ENCODE measurements at regions not wholly inside any gene's neighbourhood (a gene's known extent, or its start where the extent isn't known, plus 50 kb on each side); places are given as distances from the start of the nearest gene placed in this dataset.

GRCh38 chr16:66008136-66008535 lies 358.4 kb upstream of the CDH5 start:
- no peak overlapping the region for H3K4me3 ChIP-seq (replicated peaks; ENCODE audit: low read depth, low read length)
- DNase-seq (ENCODE audit: extremely low read depth, low read depth) = no peak
- no peak for TF ChIP-seq CTCF (IDR thresholded peaks at IDR 0.05; ENCODE audit: low read depth, low read length, missing control alignments)

- DNase-seq (ENCODE audit: extremely low read depth, low read depth) = no peak
- H3K4me3 ChIP-seq (replicated peaks; ENCODE audit: low read depth, low read length) = no peak overlapping the region
- TF ChIP-seq CTCF (IDR thresholded peaks at IDR 0.05; ENCODE audit: low read depth, low read length, missing control alignments) = no peak
Measured at GRCh38 chr16:66007717-66008116, 358.8 kb upstream of the CDH5 start.

GRCh38 chr16:66006485-66006884 lies 360.0 kb upstream of the CDH5 start:
- TF ChIP-seq CTCF (IDR thresholded peaks at IDR 0.05; ENCODE audit: low read depth, low read length, missing control alignments) = no peak
- no peak for DNase-seq (ENCODE audit: extremely low read depth, low read depth)
- no peak overlapping the region for H3K4me3 ChIP-seq (replicated peaks; ENCODE audit: low read depth, low read length)

GRCh38 chr16:66004699-66005098 lies 361.8 kb upstream of the CDH5 start:
- H3K4me3 ChIP-seq (replicated peaks; ENCODE audit: low read depth, low read length) = no peak overlapping the region
- DNase-seq (ENCODE audit: extremely low read depth, low read depth) = no peak
- no peak for TF ChIP-seq CTCF (IDR thresholded peaks at IDR 0.05; ENCODE audit: low read depth, low read length, missing control alignments)

GRCh38 chr16:66003201-66003600 lies 363.3 kb upstream of the CDH5 start:
- TF ChIP-seq CTCF (IDR thresholded peaks at IDR 0.05; ENCODE audit: low read depth, low read length, missing control alignments) = no peak
- no peak overlapping the region for H3K4me3 ChIP-seq (replicated peaks; ENCODE audit: low read depth, low read length)
- no peak for DNase-seq (ENCODE audit: extremely low read depth, low read depth)

- H3K4me3 ChIP-seq (replicated peaks; ENCODE audit: low read depth, low read length) = no peak overlapping the region
- no peak for DNase-seq (ENCODE audit: extremely low read depth, low read depth)
- no peak for TF ChIP-seq CTCF (IDR thresholded peaks at IDR 0.05; ENCODE audit: low read depth, low read length, missing control alignments)
Measured at GRCh38 chr16:66002601-66003000, 363.9 kb upstream of the CDH5 start.

- DNase-seq (ENCODE audit: extremely low read depth, low read depth) = no peak
- no peak for TF ChIP-seq CTCF (IDR thresholded peaks at IDR 0.05; ENCODE audit: low read depth, low read length, missing control alignments)
- H3K4me3 ChIP-seq (replicated peaks; ENCODE audit: low read depth, low read length) = no peak overlapping the region
Measured at GRCh38 chr16:66001432-66001831, 365.1 kb upstream of the CDH5 start.
